Small intestine (tissue), 7 donors: ENCODE measurements at regions not wholly inside any gene's neighbourhood (a gene's known extent, or its start where the extent isn't known, plus 50 kb on each side); places are given as distances from the start of the nearest gene placed in this dataset.

Source experiments
- DNase-seq, 2 donors: peaks; one replicate each; pipeline versions ENCODE4 v3.0.0 to v3.0.0-alpha.2; 2013
- FAIRE-seq: peaks from 2 replicates; lab custom pipeline; 2012; peaks lifted over from hg19 to GRCh38; lab: Jason Lieb, UNC
- H3K27ac ChIP-seq, 3 donors: one replicate each; pipeline ENCODE4 v1.5.1; 2013; ENCODE audit warnings: low read length in 2 of 3, mild to moderate bottlenecking in 2 of 3, control low read depth in 1 of 3, inconsistent platforms in 1 of 3, low read depth in 1 of 3, moderate library complexity in 1 of 3
- H3K27me3 ChIP-seq, 3 donors: one replicate each; pipeline ENCODE4 v1.6.1; 2013; ENCODE audit warnings: low read length in 3 of 3, inconsistent platforms in 1 of 3; ENCODE audit not compliant: control insufficient read depth in 3 of 3, insufficient read depth in 3 of 3
- H3K36me3 ChIP-seq, 3 donors: one replicate each; pipeline ENCODE4 v1.6.1; 2013; ENCODE audit warnings: low read length in 3 of 3, inconsistent platforms in 1 of 3, low read depth in 1 of 3, mild to moderate bottlenecking in 1 of 3, moderate library complexity in 1 of 3; ENCODE audit not compliant: control insufficient read depth in 3 of 3, insufficient read depth in 2 of 3
- H3K4me1 ChIP-seq, 3 donors: one replicate each; pipeline ENCODE4 v1.6.1; 2013; ENCODE audit warnings: low read length in 2 of 3, inconsistent platforms in 1 of 3, low read depth in 1 of 3, mild to moderate bottlenecking in 1 of 3, moderate library complexity in 1 of 3; ENCODE audit not compliant: control insufficient read depth in 3 of 3, insufficient read depth in 2 of 3
- H3K4me3 ChIP-seq, 3 donors: one replicate each; pipeline ENCODE4 v1.5.1; 2013; ENCODE audit warnings: low read length in 3 of 3, control low read depth in 1 of 3, inconsistent platforms in 1 of 3, low read depth in 1 of 3, mild to moderate bottlenecking in 1 of 3, moderate library complexity in 1 of 3
- H3K9me3 ChIP-seq, 2 donors: one replicate each; pipeline ENCODE4 v1.6.1; 2013; ENCODE audit warnings: low read depth in 1 of 2, low read length in 1 of 2; ENCODE audit not compliant: control insufficient read depth in 2 of 2, insufficient read depth in 1 of 2
- WGBS, 3 donors: extraction: QIAGEN DNeasy Blood & Tissue Kit; methylation state at CpG; one replicate each; pipeline ENCODE4 v1.1.7; 2013; 5-methylcytosine and 5-hydroxymethylcytosine counted together
- donor health status: healthy with polysubstance abuse.
- donor health status: control.
- donor health status: control.
- donor health status: Bipolar disorder and iron deficiency.
- donor health status: healthy.

- H3K36me3 ChIP-seq, result no peaks in the 10 kb centered on the region
- DNase-seq (peak; percentile 55 to 65), FAIRE-seq (no peak)
- no peaks in the 10 kb centered on the region for H3K9me3 ChIP-seq
- WGBS, 3 donors, result 25 to 39% (median 30%) methylated on average over 9 of the region's 9 CpGs
- no peaks in the 10 kb centered on the region for H3K4me1 ChIP-seq
- H3K27me3 ChIP-seq, result no peaks in the 10 kb centered on the region
- no peak overlapping the region for H3K27ac ChIP-seq
- no peak overlapping the region for H3K4me3 ChIP-seq
Measured at GRCh38 chr7:21261627-21262594, 166.0 kb upstream of the SP4 start.

- no peak overlapping the region for H3K27ac ChIP-seq
- H3K4me1 ChIP-seq, result no peaks in the 10 kb centered on the region
- WGBS, 3 donors, result 69 to 83% (median 72%) methylated on average over 4 of the region's 4 CpGs
- no peaks in the 10 kb centered on the region for H3K36me3 ChIP-seq
- no peaks in the 10 kb centered on the region for H3K9me3 ChIP-seq
- H3K4me3 ChIP-seq, result no peak overlapping the region
- FAIRE-seq (no peak), DNase-seq (no peak)
- H3K27me3 ChIP-seq, result no peaks in the 10 kb centered on the region
Measured at GRCh38 chr7:21269021-21269420, 158.9 kb upstream of the SP4 start.

GRCh38 chr7:21276471-21277035, 151.3 kb upstream of the SP4 start:
- Histone ChIP-seq H3K9me3 (no peaks in the 10 kb centered on the region), H3K27me3 (peaks cover 0 to 2% (median 0%) of the 10 kb centered on the region in 3 donors), H3K4me3 (no peak overlapping the region), H3K36me3 (no peaks in the 10 kb centered on the region), H3K27ac (no peak overlapping the region), H3K4me1 (no peaks in the 10 kb centered on the region)
- DNase-seq (no peak), FAIRE-seq (no peak)
- 78 to 83% (median 78%) methylated on average over 5 of the region's 5 CpGs for WGBS, 3 donors

- H3K9me3 ChIP-seq, result no peaks in the 10 kb centered on the region
- no peak for DNase-seq
- 96 to 97% (median 97%) methylated on average over 3 of the region's 3 CpGs for WGBS, 3 donors
- peaks cover 0 to 2% (median 0%) of the 10 kb centered on the region in 3 donors for H3K27me3 ChIP-seq
- H3K36me3 ChIP-seq, result no peaks in the 10 kb centered on the region
- H3K4me1 ChIP-seq, result no peaks in the 10 kb centered on the region
- no peak overlapping the region for H3K27ac ChIP-seq
- no peak overlapping the region for H3K4me3 ChIP-seq
- FAIRE-seq, result no peak
Measured at GRCh38 chr7:21278944-21279343, 148.9 kb upstream of the SP4 start.

- no peak for DNase-seq
- H3K4me1 ChIP-seq, result no peaks in the 10 kb centered on the region
- H3K27ac ChIP-seq, result no peak overlapping the region
- H3K36me3 ChIP-seq, result no peaks in the 10 kb centered on the region
- no peak for FAIRE-seq
- H3K27me3 ChIP-seq, result no peaks in the 10 kb centered on the region
- no peaks in the 10 kb centered on the region for H3K9me3 ChIP-seq
- no peak overlapping the region for H3K4me3 ChIP-seq
Measured at GRCh38 chr7:21281193-21281592, 146.7 kb upstream of the SP4 start.

- H3K36me3 ChIP-seq, result no peaks in the 10 kb centered on the region
- H3K27me3 ChIP-seq, result no peaks in the 10 kb centered on the region
- H3K4me1 ChIP-seq, result no peaks in the 10 kb centered on the region
- DNase-seq, result no peak
- no peak overlapping the region for H3K27ac ChIP-seq
- H3K4me3 ChIP-seq, result no peak overlapping the region
- no peaks in the 10 kb centered on the region for H3K9me3 ChIP-seq
- 91 to 95% (median 93%) methylated on average over 3 of the region's 3 CpGs for WGBS, 3 donors
- no peak for FAIRE-seq
Measured at GRCh38 chr7:21293771-21294170, 134.1 kb upstream of the SP4 start.

GRCh38 chr7:21299766-21300165, 128.1 kb upstream of the SP4 start:
- FAIRE-seq (no peak), DNase-seq (no peak)
- Histone ChIP-seq H3K4me3 (no peak overlapping the region), H3K27ac (no peak overlapping the region), H3K36me3 (no peaks in the 10 kb centered on the region), H3K9me3 (no peaks in the 10 kb centered on the region), H3K4me1 (no peaks in the 10 kb centered on the region), H3K27me3 (no peaks in the 10 kb centered on the region)
- 95 to 96% (median 95%) methylated on average over 5 of the region's 5 CpGs for WGBS, 3 donors

GRCh38 chr7:21300692-21301091, 127.2 kb upstream of the SP4 start:
- Histone ChIP-seq H3K4me3 (no peak overlapping the region), H3K9me3 (no peaks in the 10 kb centered on the region), H3K27me3 (no peaks in the 10 kb centered on the region), H3K36me3 (no peaks in the 10 kb centered on the region), H3K27ac (no peak overlapping the region), H3K4me1 (no peaks in the 10 kb centered on the region)
- 81 to 88% (median 83%) methylated on average over 2 of the region's 2 CpGs for WGBS, 3 donors
- DNase-seq, result no peak
- FAIRE-seq, result no peak
